DOHH2 (cell line): ENCODE measurements at regions not wholly inside any gene's neighbourhood (a gene's known extent, or its start where the extent isn't known, plus 50 kb on each side); places are given as distances from the start of the nearest gene placed in this dataset.

Experiments
- CTCF ChIP-seq: fragments of 200-600 bp; sonication (generic); IDR thresholded peaks from one replicate; pipeline ENCODE4 v1.5.1; 2014; ENCODE audit warnings: antibody characterized with exemption, mild to moderate bottlenecking, low read depth, low read length; ENCODE audit not compliant: poor library complexity, severe bottlenecking
- EZH2phosphoT487 ChIP-seq: fragments of 200-600 bp; sonication (generic); IDR thresholded peaks from 2 replicates; pipeline ENCODE4 v1.6.1; 2017; ENCODE audit warnings: borderline replicate concordance, mild to moderate bottlenecking, antibody characterized with exemption, low read length, moderate library complexity, mixed read lengths

GRCh38 chr14:71648725-71649124 lies 283.5 kb upstream of the RGS6 start:
- TF ChIP-seq CTCF (no peak), EZH2phosphoT487 (no peak)
